HCT116 (cell line): ENCODE measurements at regions not wholly inside any gene's neighbourhood (a gene's known extent, or its start where the extent isn't known, plus 50 kb on each side); places are given as distances from the start of the nearest gene placed in this dataset.

Experiments used
- ATAC-seq: fragments of 200-7000 bp; cut with Tn5 transposase; 2 replicates; pipeline ENCODE4 v1.9.1; 2020; ENCODE audit warnings: mild to moderate bottlenecking, moderate library complexity
- BruUV-seq: library from RNA; stranded (reverse); fragments of 400-500 nt; replicated peaks from 2 replicates; lab custom pipeline; 2021; lab: Mats Ljungman, UMichigan
- CTCF ChIA-PET: fragments of 300-600 bp; sonication (Branson Sonifier 250); formaldehyde crosslinking; loops from one replicate; lab custom pipeline; 2021; ENCODE audit warnings: antibody characterized with exemption; lab: Charles Lee
- POLR2A ChIA-PET: fragments of 300-600, 350-600 bp; sonication (Branson Sonifier 250); formaldehyde crosslinking; loops from one replicate; lab custom pipeline; 2021; ENCODE audit warnings: antibody characterized with exemption; lab: Charles Lee
- RAD21 ChIA-PET, 2 experiments: fragments of 300-600 bp; sonication (Branson Sonifier 250); formaldehyde crosslinking; loops; one replicate each; lab custom pipeline; 2023; ENCODE audit warnings: low total read pairs in 2 of 2; ENCODE audit not compliant: uncharacterized antibody in 2 of 2, unreplicated experiment in 2 of 2, low non-redundant PET in 1 of 2; lab: Charles Lee
- DNase-seq: peaks from one replicate; pipeline ENCODE4 v3.0.0-alpha.2; 2010; ENCODE audit warnings: low read depth, low spot score
- H2AFZ ChIP-seq: fragments of 200-600 bp; shearing (Covaris generic), sonication (generic); 2 replicates; pipeline ENCODE4 v1.6.1; 2017; ENCODE audit warnings: low read depth, mixed run types, mixed read lengths, antibody characterized with exemption, low read length; ENCODE audit not compliant: poor library complexity, severe bottlenecking
- H3K27ac ChIP-seq: 2 replicates; pipeline ENCODE4 v1.5.1; 2012; ENCODE audit warnings: low read depth, low read length
- H3K27me3 ChIP-seq: fragments of 200-600 bp; sonication (generic); 2 replicates; pipeline ENCODE4 v1.6.1; 2016; ENCODE audit warnings: mixed run types, low read length, mixed read lengths; ENCODE audit not compliant: insufficient read depth
- H3K36me3 ChIP-seq, 2 experiments: fragments of 200-500 bp in 1 of 2; fragments of 200-600 bp in 1 of 2; sonication (Bioruptor generic) in 1 of 2; sonication (generic) in 1 of 2; 2 replicates each; pipeline versions ENCODE4 v1.5.1 to v1.6.1; 2014 to 2016; ENCODE audit warnings: low read length in 2 of 2, inconsistent platforms in 1 of 2, mixed read lengths in 1 of 2, mixed run types in 1 of 2; ENCODE audit not compliant: insufficient read depth in 2 of 2, control insufficient read depth in 1 of 2
- H3K4me1 ChIP-seq, 2 experiments: fragments of 200-600 bp in 1 of 2; sonication (generic) in 1 of 2; 2 replicates each; pipeline versions ENCODE4 v1.5.1 to v1.6.1; 2012 to 2017; ENCODE audit warnings: low read length in 2 of 2, inconsistent platforms in 1 of 2, mild to moderate bottlenecking in 1 of 2, mixed read lengths in 1 of 2, mixed run types in 1 of 2, moderate library complexity in 1 of 2; ENCODE audit not compliant: insufficient read depth in 2 of 2, control insufficient read depth in 1 of 2
- H3K4me2 ChIP-seq: fragments of 200-600 bp; sonication (generic); 2 replicates; pipeline ENCODE4 v1.6.1; 2017; ENCODE audit warnings: mixed run types, low read length, mixed read lengths
- H3K4me3 ChIP-seq, 2 experiments: fragments of 200-600 bp in 1 of 2; sonication (generic) in 1 of 2; replicated peaks in 1 of 2; 2 replicates each; pipeline ENCODE4 v1.5.1; 2011 to 2016; ENCODE audit warnings: low read length in 2 of 2, control low read depth in 1 of 2, low read depth in 1 of 2, mild to moderate bottlenecking in 1 of 2, mixed read lengths in 1 of 2, mixed run types in 1 of 2
- H3K79me2 ChIP-seq: fragments of 200-600 bp; sonication (generic); 2 replicates; pipeline ENCODE4 v1.6.1; 2017; ENCODE audit warnings: mild to moderate bottlenecking, mixed run types, low read length, moderate library complexity, mixed read lengths; ENCODE audit not compliant: insufficient read depth
- H3K9ac ChIP-seq: fragments of 200-600 bp; sonication (generic); 2 replicates; pipeline ENCODE4 v1.6.1; 2016; ENCODE audit warnings: low read length, mixed read lengths
- H3K9me2 ChIP-seq: fragments of 200-600 bp; sonication (generic), shearing (Covaris generic); 2 replicates; pipeline ENCODE4 v1.6.1; 2017; ENCODE audit warnings: mixed run types, mild to moderate bottlenecking, moderate library complexity; ENCODE audit not compliant: insufficient read depth
- H3K9me3 ChIP-seq, 2 experiments: fragments of 200-500 bp in 1 of 2; fragments of 200-600 bp in 1 of 2; sonication (Bioruptor generic) in 1 of 2; sonication (generic) in 1 of 2; 2 replicates each; pipeline ENCODE4 v1.6.1; 2014 to 2017; ENCODE audit warnings: low read length in 2 of 2, mixed read lengths in 2 of 2, inconsistent platforms in 1 of 2, low read depth in 1 of 2, mild to moderate bottlenecking in 1 of 2, mixed run types in 1 of 2, moderate library complexity in 1 of 2; ENCODE audit not compliant: control insufficient read depth in 1 of 2, insufficient read depth in 1 of 2
- H4K20me1 ChIP-seq: fragments of 200-600 bp; sonication (generic), shearing (Covaris generic); 2 replicates; pipeline ENCODE4 v1.6.1; 2017; ENCODE audit warnings: mixed run types, mild to moderate bottlenecking, moderate library complexity; ENCODE audit not compliant: insufficient read depth
- ATF3 ChIP-seq: IDR thresholded peaks from 2 replicates; pipeline ENCODE4 v1.6.1; 2012
- CBX3 ChIP-seq: IDR thresholded peaks from 2 replicates; pipeline ENCODE4 v1.6.1; 2012; ENCODE audit warnings: low read depth
- CTCF ChIP-seq, 3 experiments: fragments of 200-600 bp in 1 of 3; sonication (generic) in 1 of 3; IDR thresholded peaks in 2 of 3; conservative IDR thresholded peaks in 1 of 3; 2 replicates each; pipeline ENCODE4 v1.5.1; 2012 to 2017; ENCODE audit warnings: low read depth in 2 of 3, low read length in 2 of 3, antibody characterized with exemption in 1 of 3, borderline replicate concordance in 1 of 3, control low read depth in 1 of 3, mild to moderate bottlenecking in 1 of 3, mixed read lengths in 1 of 3, mixed run types in 1 of 3, moderate library complexity in 1 of 3; ENCODE audit not compliant: insufficient read depth in 1 of 3
- EGR1 ChIP-seq: IDR thresholded peaks from 2 replicates; pipeline ENCODE4 v1.6.1; 2012; ENCODE audit warnings: low read depth
- ELF1 ChIP-seq: IDR thresholded peaks from 2 replicates; pipeline ENCODE4 v1.6.1; 2012; ENCODE audit warnings: low read depth, borderline replicate concordance
- EZH2phosphoT487 ChIP-seq: fragments of 200-600 bp; IDR thresholded peaks from 2 replicates; pipeline ENCODE4 v1.6.1; 2018; ENCODE audit warnings: antibody characterized with exemption, borderline replicate concordance
- FOSL1 ChIP-seq: IDR thresholded peaks from 2 replicates; pipeline ENCODE4 v1.6.1; 2012; ENCODE audit warnings: low read depth
- JUND ChIP-seq: IDR thresholded peaks from 2 replicates; pipeline ENCODE4 v1.6.1; 2012
- POLR2AphosphoS5 ChIP-seq: IDR thresholded peaks from 2 replicates; pipeline ENCODE4 v1.6.1; 2011; ENCODE audit warnings: mild to moderate bottlenecking, low read depth, low read length, moderate library complexity
- RAD21 ChIP-seq: IDR thresholded peaks from 2 replicates; pipeline ENCODE4 v1.6.1; 2012; ENCODE audit warnings: low read depth, mild to moderate bottlenecking
- SIN3A ChIP-seq: IDR thresholded peaks from 2 replicates; pipeline ENCODE4 v1.6.1; 2012; ENCODE audit warnings: low read depth
- SP1 ChIP-seq: IDR thresholded peaks from 2 replicates; pipeline ENCODE4 v1.6.1; 2012; ENCODE audit warnings: low read depth
- SRF ChIP-seq: IDR thresholded peaks from 2 replicates; pipeline ENCODE4 v1.6.1; 2012; ENCODE audit warnings: low read depth
- TCF7L2 ChIP-seq: IDR thresholded peaks from 2 replicates; pipeline ENCODE4 v1.7.0; 2011; ENCODE audit warnings: borderline replicate concordance, inconsistent platforms; ENCODE audit not compliant: insufficient read depth, insufficient read length; ENCODE audit errors: extremely low read depth
- YY1 ChIP-seq: IDR thresholded peaks from 2 replicates; pipeline ENCODE4 v1.6.1; 2011; ENCODE audit warnings: low read length, low read depth, moderate library complexity, mild to moderate bottlenecking; ENCODE audit not compliant: insufficient replicate concordance; ENCODE audit errors: extremely low read depth
- ZBTB33 ChIP-seq: IDR thresholded peaks from 2 replicates; pipeline ENCODE4 v1.6.1; 2011; ENCODE audit warnings: mild to moderate bottlenecking, low read length, moderate library complexity; ENCODE audit not compliant: insufficient replicate concordance; ENCODE audit errors: extremely low read depth
- intact Hi-C: fragments of 100-400 bp; cut with micrococcal nuclease; formaldehyde crosslinking; loops from 2 replicates; pipeline ENCODE4 v1.10.0; 2022
- TF ChIP-seq, protein P1 (sequence below): IDR thresholded peaks from 2 replicates; pipeline ENCODE4 v1.6.1; 2012; ENCODE audit warnings: low read depth

GRCh38 chr7:37578350-37578749 lies 105.2 kb upstream of the GPR141 start:
- intact Hi-C loops = no loop called here
- DNase-seq = no peak
- no peak overlapping the region for H3K4me2 ChIP-seq
- H3K27me3 ChIP-seq = 0 out of 2 replicates have a peak, but pooled peaks cover 6% of the 10 kb centered on the region
- H3K4me3 ChIP-seq = no peak overlapping the region
- no TSS peak for BruUV-seq
- no peak overlapping the region for H3K9ac ChIP-seq
- TF ChIP-seq ATF3 (no peak), ELF1 (no peak), CBX3 (no peak), RAD21 (no peak), SIN3A (no peak), TCF7L2 (no peak), FOSL1 (no peak), SP1 (no peak), YY1 (no peak), EZH2phosphoT487 (no peak), JUND (no peak), SRF (no peak), CTCF (IDR thresholded peaks at IDR 0.05 in 2 of 3, conservative IDR thresholded peaks at IDR 0.05 in 1 of 3; ENCODE audit: borderline replicate concordance in 1 of 3, insufficient read depth in 1 of 3, low read depth in 2 of 3, low read length in 2 of 3) (no peak), ZBTB33 (no peak), EGR1 (no peak), POLR2AphosphoS5 (no peak)
- TF ChIP-seq, protein P1, sequence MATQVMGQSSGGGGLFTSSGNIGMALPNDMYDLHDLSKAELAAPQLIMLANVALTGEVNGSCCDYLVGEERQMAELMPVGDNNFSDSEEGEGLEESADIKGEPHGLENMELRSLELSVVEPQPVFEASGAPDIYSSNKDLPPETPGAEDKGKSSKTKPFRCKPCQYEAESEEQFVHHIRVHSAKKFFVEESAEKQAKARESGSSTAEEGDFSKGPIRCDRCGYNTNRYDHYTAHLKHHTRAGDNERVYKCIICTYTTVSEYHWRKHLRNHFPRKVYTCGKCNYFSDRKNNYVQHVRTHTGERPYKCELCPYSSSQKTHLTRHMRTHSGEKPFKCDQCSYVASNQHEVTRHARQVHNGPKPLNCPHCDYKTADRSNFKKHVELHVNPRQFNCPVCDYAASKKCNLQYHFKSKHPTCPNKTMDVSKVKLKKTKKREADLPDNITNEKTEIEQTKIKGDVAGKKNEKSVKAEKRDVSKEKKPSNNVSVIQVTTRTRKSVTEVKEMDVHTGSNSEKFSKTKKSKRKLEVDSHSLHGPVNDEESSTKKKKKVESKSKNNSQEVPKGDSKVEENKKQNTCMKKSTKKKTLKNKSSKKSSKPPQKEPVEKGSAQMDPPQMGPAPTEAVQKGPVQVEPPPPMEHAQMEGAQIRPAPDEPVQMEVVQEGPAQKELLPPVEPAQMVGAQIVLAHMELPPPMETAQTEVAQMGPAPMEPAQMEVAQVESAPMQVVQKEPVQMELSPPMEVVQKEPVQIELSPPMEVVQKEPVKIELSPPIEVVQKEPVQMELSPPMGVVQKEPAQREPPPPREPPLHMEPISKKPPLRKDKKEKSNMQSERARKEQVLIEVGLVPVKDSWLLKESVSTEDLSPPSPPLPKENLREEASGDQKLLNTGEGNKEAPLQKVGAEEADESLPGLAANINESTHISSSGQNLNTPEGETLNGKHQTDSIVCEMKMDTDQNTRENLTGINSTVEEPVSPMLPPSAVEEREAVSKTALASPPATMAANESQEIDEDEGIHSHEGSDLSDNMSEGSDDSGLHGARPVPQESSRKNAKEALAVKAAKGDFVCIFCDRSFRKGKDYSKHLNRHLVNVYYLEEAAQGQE = no peak
- no peaks in the 10 kb centered on the region for H3K79me2 ChIP-seq
- H3K9me3 ChIP-seq = no peaks in the 10 kb centered on the region
- H2AFZ ChIP-seq = no peak overlapping the region
- no peak overlapping the region for H3K27ac ChIP-seq
- no peaks in the 10 kb centered on the region for H3K36me3 ChIP-seq
- no peaks in the 10 kb centered on the region for H4K20me1 ChIP-seq
- H3K4me1 ChIP-seq = no peaks in the 10 kb centered on the region
- ChIA-PET RAD21 (no interaction called here), CTCF (no interaction called here), POLR2A (no interaction called here)
- ATAC-seq = no peak
- no peaks in the 10 kb centered on the region for H3K9me2 ChIP-seq
